ENCODE measurements at regions not wholly inside any gene's neighbourhood (a gene's known extent, or its start where the extent isn't known, plus 50 kb on each side); places are given as distances from the start of the nearest gene placed in this dataset.

DNA sequence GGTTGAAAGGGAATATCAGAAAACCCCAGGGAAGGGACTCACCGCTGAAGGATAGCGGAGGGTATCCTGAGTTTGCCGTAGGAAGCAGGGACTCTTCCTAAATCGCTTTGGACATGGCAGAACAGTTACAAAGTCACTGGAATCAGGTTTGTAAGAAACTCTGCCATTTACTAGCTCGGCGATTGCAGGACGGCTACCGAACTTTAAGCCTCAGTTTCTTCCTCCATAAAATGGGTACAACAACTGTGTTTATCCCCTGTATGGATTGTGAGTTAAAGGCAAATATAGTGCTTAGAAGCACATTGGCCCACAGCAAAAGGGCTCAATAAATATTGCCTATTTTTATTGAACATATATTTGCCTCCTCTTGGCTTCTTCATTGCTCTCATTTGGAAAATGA, 90.6 kb downstream of the MAF start:
- BruUV-seq (replicated peaks), result no TSS peak
- Histone ChIP-seq H3K27me3 (ENCODE audit: insufficient read depth, low read length) (no peaks in the 10 kb centered on the region), H4K20me1 (ENCODE audit: insufficient read depth) (no peaks in the 10 kb centered on the region), H3K4me1 (ENCODE audit: control insufficient read depth in 1 of 2, insufficient read depth in 2 of 2, low read length in 2 of 2) (no peaks in the 10 kb centered on the region), H3K4me3 (replicated peaks in 1 of 2; ENCODE audit: low read depth in 1 of 2, low read length in 2 of 2) (no peak overlapping the region), H3K9ac (ENCODE audit: low read length) (no peak overlapping the region), H3K9me2 (ENCODE audit: insufficient read depth) (no peaks in the 10 kb centered on the region), H3K27ac (ENCODE audit: low read depth, low read length) (no peak overlapping the region), H3K36me3 (ENCODE audit: control insufficient read depth in 1 of 2, insufficient read depth in 2 of 2, low read length in 2 of 2) (no peaks in the 10 kb centered on the region), H3K9me3 (ENCODE audit: control insufficient read depth in 1 of 2, insufficient read depth in 1 of 2, low read depth in 1 of 2, low read length in 2 of 2) (peaks cover 31% of the 10 kb centered on the region in 2 experiments; a peak in 2 of 4 replicates), H3K79me2 (ENCODE audit: insufficient read depth, low read length) (no peaks in the 10 kb centered on the region), H2AFZ (ENCODE audit: low read depth, low read length, poor library complexity, severe bottlenecking) (no peak overlapping the region), H3K4me2 (ENCODE audit: low read length) (no peak overlapping the region)
- ChIA-PET POLR2A (no interaction called here), RAD21 (ENCODE audit: low non-redundant PET in 1 of 2, low total read pairs in 2 of 2, uncharacterized antibody in 2 of 2, unreplicated experiment in 2 of 2) (no interaction called here), CTCF (no interaction called here)
- intact Hi-C loops (cut with micrococcal nuclease), result no loop called here
- DNase-seq (ENCODE audit: low read depth, low spot score), result no peak
- TF ChIP-seq ZNF274 (IDR thresholded peaks at IDR 0.05; ENCODE audit: low read depth, low read length) (no peak), EZH2 (IDR thresholded peaks at IDR 0.05) (no peak), POLR2AphosphoS5 (IDR thresholded peaks at IDR 0.05; ENCODE audit: low read depth, low read length) (no peak), CEBPB (IDR thresholded peaks at IDR 0.05; ENCODE audit: low read depth) (no peak), ELF1 (IDR thresholded peaks at IDR 0.05; ENCODE audit: borderline replicate concordance, low read depth) (no peak), EZH2phosphoT487 (IDR thresholded peaks at IDR 0.05; ENCODE audit: borderline replicate concordance) (no peak), EGR1 (IDR thresholded peaks at IDR 0.05; ENCODE audit: low read depth) (no peak), JUND (IDR thresholded peaks at IDR 0.05) (no peak), POLR2A (IDR thresholded peaks at IDR 0.05; ENCODE audit: borderline replicate concordance, extremely low read depth, insufficient read depth, insufficient read length) (no peak), ZFX (IDR thresholded peaks at IDR 0.05) (no peak), SRF (IDR thresholded peaks at IDR 0.05; ENCODE audit: low read depth) (no peak)
- TF ChIP-seq, protein P1, sequence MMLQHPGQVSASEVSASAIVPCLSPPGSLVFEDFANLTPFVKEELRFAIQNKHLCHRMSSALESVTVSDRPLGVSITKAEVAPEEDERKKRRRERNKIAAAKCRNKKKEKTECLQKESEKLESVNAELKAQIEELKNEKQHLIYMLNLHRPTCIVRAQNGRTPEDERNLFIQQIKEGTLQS (IDR thresholded peaks at IDR 0.05), result no peak
- TF ChIP-seq, protein P2, sequence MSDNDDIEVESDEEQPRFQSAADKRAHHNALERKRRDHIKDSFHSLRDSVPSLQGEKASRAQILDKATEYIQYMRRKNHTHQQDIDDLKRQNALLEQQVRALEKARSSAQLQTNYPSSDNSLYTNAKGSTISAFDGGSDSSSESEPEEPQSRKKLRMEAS (IDR thresholded peaks at IDR 0.05), result no peak
- TF ChIP-seq, protein P3, sequence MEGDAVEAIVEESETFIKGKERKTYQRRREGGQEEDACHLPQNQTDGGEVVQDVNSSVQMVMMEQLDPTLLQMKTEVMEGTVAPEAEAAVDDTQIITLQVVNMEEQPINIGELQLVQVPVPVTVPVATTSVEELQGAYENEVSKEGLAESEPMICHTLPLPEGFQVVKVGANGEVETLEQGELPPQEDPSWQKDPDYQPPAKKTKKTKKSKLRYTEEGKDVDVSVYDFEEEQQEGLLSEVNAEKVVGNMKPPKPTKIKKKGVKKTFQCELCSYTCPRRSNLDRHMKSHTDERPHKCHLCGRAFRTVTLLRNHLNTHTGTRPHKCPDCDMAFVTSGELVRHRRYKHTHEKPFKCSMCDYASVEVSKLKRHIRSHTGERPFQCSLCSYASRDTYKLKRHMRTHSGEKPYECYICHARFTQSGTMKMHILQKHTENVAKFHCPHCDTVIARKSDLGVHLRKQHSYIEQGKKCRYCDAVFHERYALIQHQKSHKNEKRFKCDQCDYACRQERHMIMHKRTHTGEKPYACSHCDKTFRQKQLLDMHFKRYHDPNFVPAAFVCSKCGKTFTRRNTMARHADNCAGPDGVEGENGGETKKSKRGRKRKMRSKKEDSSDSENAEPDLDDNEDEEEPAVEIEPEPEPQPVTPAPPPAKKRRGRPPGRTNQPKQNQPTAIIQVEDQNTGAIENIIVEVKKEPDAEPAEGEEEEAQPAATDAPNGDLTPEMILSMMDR (IDR thresholded peaks at IDR 0.05 in 2 of 3, conservative IDR thresholded peaks at IDR 0.05 in 1 of 3; ENCODE audit: borderline replicate concordance in 1 of 3, insufficient read depth in 1 of 3, low read depth in 2 of 3, low read length in 2 of 3), result no peak
- TF ChIP-seq, protein P4, sequence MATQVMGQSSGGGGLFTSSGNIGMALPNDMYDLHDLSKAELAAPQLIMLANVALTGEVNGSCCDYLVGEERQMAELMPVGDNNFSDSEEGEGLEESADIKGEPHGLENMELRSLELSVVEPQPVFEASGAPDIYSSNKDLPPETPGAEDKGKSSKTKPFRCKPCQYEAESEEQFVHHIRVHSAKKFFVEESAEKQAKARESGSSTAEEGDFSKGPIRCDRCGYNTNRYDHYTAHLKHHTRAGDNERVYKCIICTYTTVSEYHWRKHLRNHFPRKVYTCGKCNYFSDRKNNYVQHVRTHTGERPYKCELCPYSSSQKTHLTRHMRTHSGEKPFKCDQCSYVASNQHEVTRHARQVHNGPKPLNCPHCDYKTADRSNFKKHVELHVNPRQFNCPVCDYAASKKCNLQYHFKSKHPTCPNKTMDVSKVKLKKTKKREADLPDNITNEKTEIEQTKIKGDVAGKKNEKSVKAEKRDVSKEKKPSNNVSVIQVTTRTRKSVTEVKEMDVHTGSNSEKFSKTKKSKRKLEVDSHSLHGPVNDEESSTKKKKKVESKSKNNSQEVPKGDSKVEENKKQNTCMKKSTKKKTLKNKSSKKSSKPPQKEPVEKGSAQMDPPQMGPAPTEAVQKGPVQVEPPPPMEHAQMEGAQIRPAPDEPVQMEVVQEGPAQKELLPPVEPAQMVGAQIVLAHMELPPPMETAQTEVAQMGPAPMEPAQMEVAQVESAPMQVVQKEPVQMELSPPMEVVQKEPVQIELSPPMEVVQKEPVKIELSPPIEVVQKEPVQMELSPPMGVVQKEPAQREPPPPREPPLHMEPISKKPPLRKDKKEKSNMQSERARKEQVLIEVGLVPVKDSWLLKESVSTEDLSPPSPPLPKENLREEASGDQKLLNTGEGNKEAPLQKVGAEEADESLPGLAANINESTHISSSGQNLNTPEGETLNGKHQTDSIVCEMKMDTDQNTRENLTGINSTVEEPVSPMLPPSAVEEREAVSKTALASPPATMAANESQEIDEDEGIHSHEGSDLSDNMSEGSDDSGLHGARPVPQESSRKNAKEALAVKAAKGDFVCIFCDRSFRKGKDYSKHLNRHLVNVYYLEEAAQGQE (IDR thresholded peaks at IDR 0.05; ENCODE audit: low read depth), result no peak
- no peak for ATAC-seq
